Heart right ventricle (tissue), 16 donors: ENCODE measurements at regions not wholly inside any gene's neighbourhood (a gene's known extent, or its start where the extent isn't known, plus 50 kb on each side); places are given as distances from the start of the nearest gene placed in this dataset.

Experiments
- ATAC-seq, 8 donors: fragments of 200-7000 bp; cut with Tn5 transposase; one replicate each; pipeline ENCODE4 v1.9.1; 2020; ENCODE audit warnings: mild to moderate bottlenecking in 8 of 8, moderate library complexity in 8 of 8, moderate number of reproducible peaks in 1 of 8
- DNase-seq, 2 donors: peaks; one replicate each; pipeline ENCODE4 v3.0.0-alpha.2; 2020
- H3K27ac ChIP-seq, 10 donors: fragments of 200-600 bp; sonication (generic) in 2 of 10; one replicate each; pipeline versions ENCODE4 v1.5.0 to v1.8.0; 2020 to 2022; ENCODE audit warnings: mild to moderate bottlenecking in 3 of 10
- H3K27me3 ChIP-seq, 7 donors: fragments of 200-600 bp; one replicate each; pipeline ENCODE4 v1.8.0; 2021 to 2022; ENCODE audit warnings: mild to moderate bottlenecking in 2 of 7
- H3K36me3 ChIP-seq, 9 donors: fragments of 200-600 bp; sonication (generic) in 1 of 9; one replicate each; pipeline versions ENCODE4 v1.5.0 to v1.8.0; 2020 to 2022; ENCODE audit warnings: mild to moderate bottlenecking in 2 of 9
- H3K4me1 ChIP-seq, 9 donors: fragments of 200-600 bp; sonication (generic) in 1 of 9; one replicate each; pipeline versions ENCODE4 v1.5.0 to v1.8.0; 2020 to 2022; ENCODE audit warnings: mild to moderate bottlenecking in 4 of 9
- H3K4me3 ChIP-seq, 10 donors: fragments of 200-600 bp; sonication (generic) in 2 of 10; one replicate each; pipeline versions ENCODE4 v1.5.0 to v1.8.0; 2020 to 2022; ENCODE audit warnings: mild to moderate bottlenecking in 7 of 10, moderate library complexity in 2 of 10
- H3K9me3 ChIP-seq, 11 donors: fragments of 200-600 bp in 10 of 11; sonication (generic) in 2 of 11; one replicate each; pipeline versions ENCODE4 v1.5.0 to v1.8.0; 2013 to 2022; ENCODE audit warnings: mild to moderate bottlenecking in 2 of 11, control low read depth in 1 of 11, moderate library complexity in 1 of 11
- CTCF ChIP-seq, 9 donors: fragments of 200-600 bp; sonication (generic) in 2 of 9; IDR thresholded peaks; one replicate each; pipeline versions ENCODE4 v1.5.0 to v1.8.0; 2021 to 2022; ENCODE audit warnings: antibody characterized with exemption in 9 of 9, mild to moderate bottlenecking in 5 of 9, moderate library complexity in 1 of 9
- WGBS, 2 donors: extraction: QIAGEN DNeasy Blood & Tissue Kit; methylation state at CpG; one replicate each; pipeline ENCODE4 v1.1.7; 2013; ENCODE audit warnings: inconsistent platforms in 1 of 2; 5-methylcytosine and 5-hydroxymethylcytosine counted together
- intact Hi-C, 10 donors: fragments of 100-400 bp; cut with DNase I; formaldehyde crosslinking; loops; one replicate each; pipeline versions ENCODE4 v1.11.1 to v1.14.2; 2022
- donor health status: Arrhythmogenic right ventricular cardiomyopathy.
- donor health status: ischemic (EF 13 %, LVEDD 7.1; RV severe dilation, severe dysfunction).
- donor health status: healthy with polysubstance abuse.
- donor health status: DM: no; HTN: yes; CAD: no.
- donor health status: DM: no; HTN: no; CAD: no.
- donor health status: ischemic (EF 25% LVEDD 6.9; RV normal size, moderate dysfunction).
- donor health status: ischemic (EF 25% LVEDD 5.7; RV mildly dilated, moderate dysfunction).
- donor health status: healthy.
- donor health status: DM: yes; HTN: yes; CAD: no.
- donor health status: Ischemic cardiomyopathy.
- donor health status: ischemic (EF 35%, LVEDD 5.7; RV mildly dilated, moderate dysfunction).
- donor health status: nonischemic (EF 11% LVEDD 7.7; RV severe dilation, severe dysfunction).
- donor health status: DM: yes; HTN: yes; CAD: no.
- donor health status: PGD.
- donor health status: ischemic (EF 29% LVEDD 5.4; RV normal size, mild dysfunction).
- donor health status: nonischemic (EF 23%, LVEDD 6.1; RV moderate dilation, normal function).

GRCh38 chr2:16719485-16719808 lies 53.8 kb upstream of the CYRIA start:
- no peak for TF ChIP-seq CTCF (IDR thresholded peaks at IDR 0.05)
- 60 to 61% methylated on average over 3 of the region's 3 CpGs for WGBS, 2 donors
- Histone ChIP-seq H3K27ac (no peak overlapping the region), H3K36me3 (no peaks in the 10 kb centered on the region), H3K4me1 (peaks cover 0 to 36% (median 25%) of the 10 kb centered on the region in 9 donors), H3K9me3 (no peaks in the 10 kb centered on the region), H3K27me3 (peaks cover 0 to 16% (median 7%) of the 10 kb centered on the region in 7 donors), H3K4me3 (no peak overlapping the region)
- ATAC-seq (peak in 2 of 8 donors; percentile 30 to 31), DNase-seq (no peak)
- intact Hi-C loops, result no loop called here

GRCh38 chr2:16718576-16719484 lies 53.2 kb upstream of the CYRIA start:
- WGBS, 2 donors, result 35 to 55% methylated on average over 10 of the region's 10 CpGs
- no peaks in the 10 kb centered on the region for H3K36me3 ChIP-seq
- DNase-seq (no peak), ATAC-seq (peak in 7 of 8 donors; percentile 37 to 76 (median 62))
- no peaks in the 10 kb centered on the region for H3K9me3 ChIP-seq
- peaks cover 0 to 12% (median 7%) of the 10 kb centered on the region in 7 donors for H3K27me3 ChIP-seq
- H3K27ac ChIP-seq, result no peak overlapping the region
- no peak for TF ChIP-seq CTCF (IDR thresholded peaks at IDR 0.05)
- H3K4me1 ChIP-seq, result peaks cover 0 to 36% (median 25%) of the 10 kb centered on the region in 9 donors
- intact Hi-C loops, result no loop called here
- no peak overlapping the region for H3K4me3 ChIP-seq

GRCh38 chr2:16717477-16717876 lies 51.8 kb upstream of the CYRIA start:
- H3K27me3 ChIP-seq, result peaks cover 0 to 9% (median under 1%) of the 10 kb centered on the region in 7 donors
- H3K9me3 ChIP-seq, result no peaks in the 10 kb centered on the region
- intact Hi-C loops, result no loop called here
- DNase-seq, result no peak
- TF ChIP-seq CTCF (IDR thresholded peaks at IDR 0.05), result no peak
- ATAC-seq, result peak in 2 of 8 donors; percentile 19 to 54
- no peak overlapping the region for H3K4me3 ChIP-seq
- no peaks in the 10 kb centered on the region for H3K36me3 ChIP-seq
- H3K27ac ChIP-seq, result no peak overlapping the region
- peaks cover 0 to 36% (median 25%) of the 10 kb centered on the region in 9 donors for H3K4me1 ChIP-seq
- WGBS, 2 donors, result 57 to 69% methylated on average over 3 of the region's 3 CpGs

- intact Hi-C loops, result no loop called here
- ATAC-seq, result peak in 2 of 8 donors; percentile 27 to 57
- Histone ChIP-seq H3K36me3 (no peaks in the 10 kb centered on the region), H3K27ac (no peak overlapping the region), H3K4me3 (no peak overlapping the region), H3K27me3 (peaks cover 0 to 9% (median 0%) of the 10 kb centered on the region in 7 donors), H3K4me1 (peaks cover 0 to 36% (median 25%) of the 10 kb centered on the region in 9 donors), H3K9me3 (no peaks in the 10 kb centered on the region)
- no peak for DNase-seq
- no peak for TF ChIP-seq CTCF (IDR thresholded peaks at IDR 0.05)
- WGBS, 2 donors, result 86% methylated on average over 4 of the region's 4 CpGs
Measured at GRCh38 chr2:16716944-16717343, 51.3 kb upstream of the CYRIA start.
